ENCODE measurements at regions not wholly inside any gene's neighbourhood (a gene's known extent, or its start where the extent isn't known, plus 50 kb on each side); places are given as distances from the start of the nearest gene placed in this dataset.

- TF ChIP-seq POLR2AphosphoS5 (IDR thresholded peaks at IDR 0.05): no peak
- TF ChIP-seq, protein P1, sequence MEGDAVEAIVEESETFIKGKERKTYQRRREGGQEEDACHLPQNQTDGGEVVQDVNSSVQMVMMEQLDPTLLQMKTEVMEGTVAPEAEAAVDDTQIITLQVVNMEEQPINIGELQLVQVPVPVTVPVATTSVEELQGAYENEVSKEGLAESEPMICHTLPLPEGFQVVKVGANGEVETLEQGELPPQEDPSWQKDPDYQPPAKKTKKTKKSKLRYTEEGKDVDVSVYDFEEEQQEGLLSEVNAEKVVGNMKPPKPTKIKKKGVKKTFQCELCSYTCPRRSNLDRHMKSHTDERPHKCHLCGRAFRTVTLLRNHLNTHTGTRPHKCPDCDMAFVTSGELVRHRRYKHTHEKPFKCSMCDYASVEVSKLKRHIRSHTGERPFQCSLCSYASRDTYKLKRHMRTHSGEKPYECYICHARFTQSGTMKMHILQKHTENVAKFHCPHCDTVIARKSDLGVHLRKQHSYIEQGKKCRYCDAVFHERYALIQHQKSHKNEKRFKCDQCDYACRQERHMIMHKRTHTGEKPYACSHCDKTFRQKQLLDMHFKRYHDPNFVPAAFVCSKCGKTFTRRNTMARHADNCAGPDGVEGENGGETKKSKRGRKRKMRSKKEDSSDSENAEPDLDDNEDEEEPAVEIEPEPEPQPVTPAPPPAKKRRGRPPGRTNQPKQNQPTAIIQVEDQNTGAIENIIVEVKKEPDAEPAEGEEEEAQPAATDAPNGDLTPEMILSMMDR (IDR thresholded peaks at IDR 0.05): no peak
Observed at GRCh38 chr16:24646646-24646995, 82.8 kb upstream of the TNRC6A start.

Data from prostate gland (tissue), 2 donors.